HFF-Myc (cell line): ENCODE measurements at regions not wholly inside any gene's neighbourhood (a gene's known extent, or its start where the extent isn't known, plus 50 kb on each side); places are given as distances from the start of the nearest gene placed in this dataset.
A peak's percentile ranks its signal among the peaks of the same experiment; 100 is the strongest.

ENCODE experiments used
- DNase-seq: peaks from one replicate; pipeline ENCODE4 v3.0.0-alpha.2; 2011; ENCODE audit warnings: low read depth; ENCODE audit errors: extremely low read depth
- H3K4me3 ChIP-seq: replicated peaks from 2 replicates; pipeline ENCODE4 v1.5.1; 2011; ENCODE audit warnings: low read depth, mild to moderate bottlenecking, control low read depth, low read length
- CTCF ChIP-seq: IDR thresholded peaks from 2 replicates; pipeline ENCODE4 v1.5.1; 2012; ENCODE audit warnings: mild to moderate bottlenecking, low read depth, low read length, control low read depth; ENCODE audit errors: missing control alignments

GRCh38 chr3:152717252-152717651 is 117.7 kb upstream of the P2RY1 start:
- no peak for TF ChIP-seq CTCF
- DNase-seq, result no peak
- no peak overlapping the region for H3K4me3 ChIP-seq

- no peak for TF ChIP-seq CTCF
- no peak overlapping the region for H3K4me3 ChIP-seq
- no peak for DNase-seq
These were observed 116.1 kb upstream of the P2RY1 start for GRCh38 chr3:152718810-152719209.

GRCh38 chr3:152719264-152719663 is 115.7 kb upstream of the P2RY1 start:
- DNase-seq, result peak; percentile 6
- no peak overlapping the region for H3K4me3 ChIP-seq
- TF ChIP-seq CTCF, result no peak

GRCh38 chr3:152720951-152721718 is 113.8 kb upstream of the P2RY1 start:
- no peak for TF ChIP-seq CTCF
- no peak for DNase-seq
- no peak overlapping the region for H3K4me3 ChIP-seq

- H3K4me3 ChIP-seq, result no peak overlapping the region
- no peak for TF ChIP-seq CTCF
- no peak for DNase-seq
These were observed 110.7 kb upstream of the P2RY1 start for GRCh38 chr3:152724270-152724669.

- no peak overlapping the region for H3K4me3 ChIP-seq
- DNase-seq, result no peak
- TF ChIP-seq CTCF, result no peak
These were observed 106.5 kb upstream of the P2RY1 start for GRCh38 chr3:152728231-152728980.

- TF ChIP-seq CTCF, result no peak
- no peak overlapping the region for H3K4me3 ChIP-seq
- DNase-seq, result no peak
These were observed 105.0 kb upstream of the P2RY1 start for GRCh38 chr3:152729906-152730305.
